Fibroblast of lung (primary cell): ENCODE measurements at regions not wholly inside any gene's neighbourhood (a gene's known extent, or its start where the extent isn't known, plus 50 kb on each side); places are given as distances from the start of the nearest gene placed in this dataset.

Experiments
- DNase-seq, 2 donors: peaks; one replicate each; pipeline versions ENCODE4 v3.0.0 to v3.0.0-alpha.2; 2010; ENCODE audit warnings: low read depth in 2 of 2
- H2AFZ ChIP-seq: 2 replicates; pipeline ENCODE4 v1.5.1; 2012; ENCODE audit warnings: low read length, control low read depth, inconsistent platforms
- H3K27ac ChIP-seq: 2 replicates; pipeline ENCODE4 v1.5.1; 2011; ENCODE audit warnings: low read length, control low read depth; ENCODE audit not compliant: insufficient read depth
- H3K27me3 ChIP-seq: 2 replicates; pipeline ENCODE4 v1.5.1; 2011; ENCODE audit warnings: mild to moderate bottlenecking, low read length; ENCODE audit not compliant: control insufficient read depth, insufficient read depth
- H3K36me3 ChIP-seq: 2 replicates; pipeline ENCODE4 v1.5.1; 2011; ENCODE audit warnings: low read length; ENCODE audit not compliant: control insufficient read depth, insufficient read depth
- H3K4me1 ChIP-seq: 2 replicates; pipeline ENCODE4 v1.5.1; 2011; ENCODE audit warnings: low read length; ENCODE audit not compliant: control insufficient read depth, insufficient read depth; ENCODE audit errors: extremely low read depth
- H3K4me2 ChIP-seq: 2 replicates; pipeline ENCODE4 v1.5.1; 2011; ENCODE audit warnings: low read length, control low read depth; ENCODE audit not compliant: insufficient read depth; ENCODE audit errors: extremely low read depth
- H3K4me3 ChIP-seq, 4 experiments: fragments of 200-600 bp in 1 of 4; sonication (generic) in 1 of 4; replicated peaks in 1 of 4; 2 replicates each; pipeline ENCODE4 v1.5.1; 2011 to 2016; ENCODE audit warnings: low read length in 4 of 4, low read depth in 3 of 4, mild to moderate bottlenecking in 3 of 4, control low read depth in 2 of 4, inconsistent platforms in 1 of 4, mixed read lengths in 1 of 4; ENCODE audit not compliant: insufficient read depth in 1 of 4; ENCODE audit errors: control extremely low read depth in 1 of 4
- H3K79me2 ChIP-seq: 2 replicates; pipeline ENCODE4 v1.5.1; 2012; ENCODE audit warnings: mild to moderate bottlenecking, low read length, inconsistent platforms; ENCODE audit not compliant: control insufficient read depth, insufficient read depth
- H3K9ac ChIP-seq: 2 replicates; pipeline ENCODE4 v1.5.1; 2011; ENCODE audit warnings: mild to moderate bottlenecking, low read length, control low read depth; ENCODE audit not compliant: insufficient read depth
- H3K9me3 ChIP-seq: 2 replicates; pipeline ENCODE4 v1.5.1; 2012; ENCODE audit warnings: low read depth, low read length; ENCODE audit not compliant: control insufficient read depth, insufficient read depth
- H4K20me1 ChIP-seq: 2 replicates; pipeline ENCODE4 v1.5.1; 2011; ENCODE audit warnings: low read length; ENCODE audit not compliant: control insufficient read depth, insufficient read depth; ENCODE audit errors: extremely low read depth
- EZH2 ChIP-seq: IDR thresholded peaks from 2 replicates; pipeline ENCODE4 v1.5.1; 2012; ENCODE audit warnings: low read length, control low read depth, mild to moderate bottlenecking; ENCODE audit errors: missing control alignments
- TF ChIP-seq, protein P1 (sequence below), 2 donors: IDR thresholded peaks in 1 of 2; conservative IDR thresholded peaks in 1 of 2; 1 replicate in 1 of 2; 2 replicates in 1 of 2; pipeline ENCODE4 v1.5.1; 2011 to 2012; ENCODE audit warnings: low read length in 2 of 2, control low read depth in 1 of 2, inconsistent platforms in 1 of 2, low read depth in 1 of 2, mild to moderate bottlenecking in 1 of 2

GRCh38 chr2:200757399-200757798 is 54.3 kb upstream of the BZW1 start:
- H3K27ac ChIP-seq, result no peak overlapping the region
- no peaks in the 10 kb centered on the region for H4K20me1 ChIP-seq
- no peaks in the 10 kb centered on the region for H3K9me3 ChIP-seq
- peaks cover 18% of the 10 kb centered on the region for H3K4me1 ChIP-seq
- H3K9ac ChIP-seq, result no peak overlapping the region
- no peaks in the 10 kb centered on the region for H3K79me2 ChIP-seq
- no peak for TF ChIP-seq EZH2
- TF ChIP-seq, protein P1, sequence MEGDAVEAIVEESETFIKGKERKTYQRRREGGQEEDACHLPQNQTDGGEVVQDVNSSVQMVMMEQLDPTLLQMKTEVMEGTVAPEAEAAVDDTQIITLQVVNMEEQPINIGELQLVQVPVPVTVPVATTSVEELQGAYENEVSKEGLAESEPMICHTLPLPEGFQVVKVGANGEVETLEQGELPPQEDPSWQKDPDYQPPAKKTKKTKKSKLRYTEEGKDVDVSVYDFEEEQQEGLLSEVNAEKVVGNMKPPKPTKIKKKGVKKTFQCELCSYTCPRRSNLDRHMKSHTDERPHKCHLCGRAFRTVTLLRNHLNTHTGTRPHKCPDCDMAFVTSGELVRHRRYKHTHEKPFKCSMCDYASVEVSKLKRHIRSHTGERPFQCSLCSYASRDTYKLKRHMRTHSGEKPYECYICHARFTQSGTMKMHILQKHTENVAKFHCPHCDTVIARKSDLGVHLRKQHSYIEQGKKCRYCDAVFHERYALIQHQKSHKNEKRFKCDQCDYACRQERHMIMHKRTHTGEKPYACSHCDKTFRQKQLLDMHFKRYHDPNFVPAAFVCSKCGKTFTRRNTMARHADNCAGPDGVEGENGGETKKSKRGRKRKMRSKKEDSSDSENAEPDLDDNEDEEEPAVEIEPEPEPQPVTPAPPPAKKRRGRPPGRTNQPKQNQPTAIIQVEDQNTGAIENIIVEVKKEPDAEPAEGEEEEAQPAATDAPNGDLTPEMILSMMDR (conservative IDR thresholded peaks at IDR 0.05 in 1 of 2, IDR thresholded peaks at IDR 0.05 in 1 of 2; ENCODE audit: low read depth in 1 of 2, low read length in 2 of 2), result no peak
- DNase-seq, result no peak
- H3K27me3 ChIP-seq, result no peaks in the 10 kb centered on the region
- no peak overlapping the region for H2AFZ ChIP-seq
- no peak overlapping the region for H3K4me2 ChIP-seq
- H3K4me3 ChIP-seq, result no peak overlapping the region
- no peaks in the 10 kb centered on the region for H3K36me3 ChIP-seq

GRCh38 chr2:200758341-200758740 is 53.4 kb upstream of the BZW1 start:
- Histone ChIP-seq H3K9me3 (no peaks in the 10 kb centered on the region), H4K20me1 (no peaks in the 10 kb centered on the region), H3K9ac (no peak overlapping the region), H3K27ac (no peak overlapping the region), H3K27me3 (no peaks in the 10 kb centered on the region), H3K36me3 (no peaks in the 10 kb centered on the region), H3K4me2 (no peak overlapping the region), H3K4me1 (peaks cover 19% of the 10 kb centered on the region), H3K4me3 (no peak overlapping the region), H3K79me2 (no peaks in the 10 kb centered on the region), H2AFZ (no peak overlapping the region)
- TF ChIP-seq EZH2, result no peak
- TF ChIP-seq, protein P1 (conservative IDR thresholded peaks at IDR 0.05 in 1 of 2, IDR thresholded peaks at IDR 0.05 in 1 of 2; ENCODE audit: low read depth in 1 of 2, low read length in 2 of 2), result no peak
- DNase-seq, result no peak

DNA sequence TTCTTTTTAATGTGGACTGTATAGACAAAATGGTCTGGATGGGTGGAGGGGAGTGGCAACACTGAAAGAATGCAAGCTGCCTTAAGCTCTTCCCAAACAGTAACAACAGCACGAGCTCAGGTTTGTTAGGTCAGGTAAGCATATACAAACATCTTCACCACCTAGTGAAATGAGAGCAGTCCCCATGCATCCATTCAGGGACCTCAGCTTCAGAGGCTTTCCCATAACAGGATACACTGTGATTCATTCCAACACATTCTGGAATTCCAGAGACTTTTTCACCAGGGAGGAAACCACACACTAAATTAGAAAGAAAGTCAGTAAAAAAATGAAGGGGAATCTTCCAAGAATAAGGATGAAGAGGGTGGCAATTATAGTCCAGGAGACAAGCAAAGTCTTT is 50.4 kb upstream of the BZW1 start:
- no peak for TF ChIP-seq EZH2
- TF ChIP-seq, protein P1 (conservative IDR thresholded peaks at IDR 0.05 in 1 of 2, IDR thresholded peaks at IDR 0.05 in 1 of 2; ENCODE audit: low read depth in 1 of 2, low read length in 2 of 2), result no peak
- H3K36me3 ChIP-seq, result no peaks in the 10 kb centered on the region
- DNase-seq, result peak; percentile 39 to 73
- H3K4me3 ChIP-seq, result no peak overlapping the region
- H2AFZ ChIP-seq, result peak overlapping the region; percentile 17
- H3K27ac ChIP-seq, result peak overlapping the region; percentile 9
- peak overlapping the region; percentile 8 for H3K4me2 ChIP-seq
- H3K9me3 ChIP-seq, result no peaks in the 10 kb centered on the region
- H3K4me1 ChIP-seq, result peaks cover 40% of the 10 kb centered on the region
- H3K27me3 ChIP-seq, result no peaks in the 10 kb centered on the region
- H3K79me2 ChIP-seq, result no peaks in the 10 kb centered on the region
- H4K20me1 ChIP-seq, result no peaks in the 10 kb centered on the region
- no peak overlapping the region for H3K9ac ChIP-seq
